NCI-H510A (cell line): ENCODE measurements at regions not wholly inside any gene's neighbourhood (a gene's known extent, or its start where the extent isn't known, plus 50 kb on each side); places are given as distances from the start of the nearest gene placed in this dataset.
"Not testable (repeated sequence)": the region's sequence is repeated elsewhere in the genome, so short reads cannot be mapped to it uniquely, and the experiment has no call there.

Experiments
- DNase-seq: peaks from one replicate; lab custom pipeline; 2025; lab: John Stamatoyannopoulos, UW

- DNase-seq, result no peak
Observed at GRCh38 chr18:76604935-76605240, 109.8 kb upstream of the ZNF516 start.

DNA sequence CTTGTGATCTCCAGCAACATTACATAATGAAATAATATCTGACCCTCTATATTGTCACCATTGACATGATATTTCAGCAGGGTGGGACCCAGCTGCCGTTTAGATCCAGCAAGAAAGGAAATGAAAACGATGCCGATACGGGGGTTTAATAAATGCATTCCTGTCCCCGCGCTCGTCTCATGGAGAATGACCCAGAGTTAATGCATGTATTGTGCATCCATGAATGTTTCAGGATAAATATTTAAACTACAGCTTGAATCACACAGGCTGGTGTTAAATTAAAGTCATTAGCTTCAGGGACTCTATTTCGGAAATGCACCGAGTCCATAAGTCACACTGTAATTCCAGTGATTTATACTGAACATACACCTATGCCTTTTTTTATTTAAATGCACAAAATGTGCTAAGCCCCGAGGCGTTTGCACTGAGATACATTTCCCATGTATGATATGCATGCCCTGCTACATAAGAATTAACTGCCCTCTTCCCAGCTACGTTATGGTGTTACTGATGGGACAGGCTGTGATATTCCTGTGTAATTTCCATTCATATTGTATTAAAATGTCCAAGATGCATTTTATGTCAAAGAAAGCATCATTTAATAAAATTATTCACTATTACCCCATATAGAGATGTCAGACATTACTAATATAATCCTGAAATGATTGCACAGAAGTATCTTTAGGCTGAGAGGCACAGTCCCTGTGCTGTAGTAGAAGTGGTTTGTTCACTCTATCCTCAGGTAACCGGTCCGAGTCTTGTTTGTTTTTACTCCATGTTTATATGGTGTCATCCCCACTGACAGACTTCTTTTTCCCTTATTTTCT lies 109.3 kb upstream of the ZNF516 start:
- no peak for DNase-seq

DNA sequence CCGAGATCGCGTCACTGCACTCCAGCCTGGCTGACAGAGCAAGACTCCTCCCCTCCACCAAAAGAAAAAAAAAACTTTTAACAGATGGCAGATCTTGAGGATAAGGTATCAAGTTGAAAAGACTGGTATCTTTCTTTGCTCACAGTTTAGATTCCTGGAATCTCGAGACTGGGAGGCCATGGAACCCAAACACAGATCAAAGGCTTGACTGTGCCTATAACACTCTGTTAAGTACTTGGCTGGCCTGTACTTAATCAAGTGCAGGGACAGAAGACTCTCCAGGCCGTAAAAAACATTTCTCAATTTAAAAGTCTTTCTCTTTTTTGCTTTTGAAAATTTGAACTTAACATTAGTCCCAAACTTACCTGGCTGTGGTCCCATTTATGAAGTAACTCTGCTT lies 107.1 kb upstream of the ZNF516 start:
- DNase-seq, result no peak

GRCh38 chr18:76600076-76600475 lies 105.0 kb upstream of the ZNF516 start:
- not testable (repeated sequence) for DNase-seq

- no peak for DNase-seq
Observed at GRCh38 chr18:76594966-76595365, 99.9 kb upstream of the ZNF516 start.

DNA sequence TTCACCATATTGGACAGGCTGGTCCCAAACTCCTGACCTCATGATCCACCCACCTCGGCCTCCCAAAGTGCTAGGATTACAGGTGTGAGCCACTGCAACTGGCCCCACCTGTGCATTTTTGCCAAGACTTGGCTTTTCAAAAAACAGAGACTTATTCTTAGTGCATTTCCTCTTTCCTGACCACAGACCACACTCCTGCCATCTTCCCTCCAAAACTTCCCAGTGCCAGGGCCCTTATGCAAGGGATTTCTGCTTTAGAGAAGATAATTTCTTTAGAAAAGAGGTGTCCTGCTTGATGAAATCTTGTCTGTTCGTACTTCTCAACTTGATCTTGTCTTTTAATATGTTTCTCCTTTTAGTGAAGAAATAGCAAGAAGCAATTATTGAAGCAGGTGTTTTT lies 98.8 kb upstream of the ZNF516 start:
- no peak for DNase-seq

DNA sequence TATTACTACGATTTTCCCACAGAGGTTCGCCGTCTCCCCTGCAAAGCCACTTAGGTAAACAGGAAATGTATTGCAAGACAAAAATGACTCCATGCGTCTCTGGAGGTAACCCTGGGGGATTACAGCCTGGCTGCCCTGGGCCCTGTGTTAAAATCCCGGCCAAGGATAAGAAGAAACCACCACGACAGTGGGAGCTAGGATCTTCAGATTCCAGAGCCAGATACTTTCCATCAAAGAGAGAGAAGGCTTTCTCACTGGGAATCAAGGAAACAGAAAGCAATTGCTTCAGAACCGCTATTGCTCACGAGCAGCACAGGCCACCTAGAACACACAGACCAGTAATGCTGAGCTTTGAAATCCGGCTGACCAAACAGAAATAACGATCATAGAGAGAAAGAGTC lies 97.9 kb upstream of the ZNF516 start:
- peak; percentile 19 for DNase-seq

- no peak for DNase-seq
Observed at GRCh38 chr18:76592096-76592495, 97.1 kb upstream of the ZNF516 start.

DNA sequence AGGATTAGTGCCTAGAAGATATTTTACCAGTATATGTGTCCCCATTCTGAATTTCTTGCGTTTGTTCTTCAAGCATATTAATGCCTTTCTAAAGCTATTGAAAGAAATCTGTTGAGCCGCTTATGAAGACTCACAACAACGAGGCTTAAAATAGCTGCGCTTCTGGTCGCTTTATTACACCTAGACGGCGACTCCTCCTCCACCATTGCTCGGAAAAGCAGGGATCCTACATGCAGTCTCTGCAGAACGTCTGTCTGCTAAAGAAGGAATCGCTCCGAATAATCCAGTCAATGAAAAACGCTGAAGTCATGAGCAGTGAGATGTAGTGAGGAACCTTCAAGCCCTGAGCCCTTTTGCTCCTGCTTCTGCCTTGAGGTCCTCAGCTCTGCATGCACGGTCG lies 94.8 kb upstream of the ZNF516 start:
- DNase-seq, result no peak

- DNase-seq, result no peak
Observed at GRCh38 chr18:76589316-76589715, 94.3 kb upstream of the ZNF516 start.

GRCh38 chr18:76588601-76589226 lies 93.7 kb upstream of the ZNF516 start:
- no peak for DNase-seq

- DNase-seq, result no peak
Observed at GRCh38 chr18:76587879-76588271, 92.8 kb upstream of the ZNF516 start.

DNA sequence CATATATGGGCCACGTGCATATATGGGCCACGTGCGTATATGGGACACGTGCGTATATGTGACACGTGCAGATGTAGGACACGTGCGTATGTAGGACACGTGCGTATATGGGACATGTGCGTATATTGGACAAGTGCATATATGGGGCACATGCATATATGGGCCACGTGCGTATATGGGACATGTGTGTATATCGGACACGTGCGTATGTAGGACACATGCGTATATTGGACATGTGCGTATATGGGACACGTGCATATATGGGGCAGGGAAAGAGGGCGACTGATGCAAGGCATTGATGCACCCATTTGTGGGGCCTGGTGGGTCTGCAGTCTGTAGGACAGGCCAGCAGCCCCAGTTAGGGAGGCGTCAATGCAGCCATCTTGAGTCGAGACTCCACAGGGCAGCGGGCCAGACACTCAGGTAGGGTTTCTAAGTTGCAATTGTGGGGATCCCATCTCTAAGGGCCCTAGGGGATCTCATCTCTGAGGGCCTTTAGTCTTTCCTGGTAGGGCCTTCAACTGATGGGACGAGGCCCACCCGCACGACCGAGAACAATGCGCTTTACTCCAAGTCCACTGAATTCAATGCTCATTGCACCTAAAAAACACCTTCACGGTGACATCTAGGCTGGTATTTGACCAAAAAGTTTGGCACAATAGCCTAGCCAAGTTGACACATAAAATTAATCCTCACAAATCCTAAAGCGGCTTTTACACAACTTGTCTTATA lies 92.3 kb upstream of the ZNF516 start:
- no peak for DNase-seq

DNA sequence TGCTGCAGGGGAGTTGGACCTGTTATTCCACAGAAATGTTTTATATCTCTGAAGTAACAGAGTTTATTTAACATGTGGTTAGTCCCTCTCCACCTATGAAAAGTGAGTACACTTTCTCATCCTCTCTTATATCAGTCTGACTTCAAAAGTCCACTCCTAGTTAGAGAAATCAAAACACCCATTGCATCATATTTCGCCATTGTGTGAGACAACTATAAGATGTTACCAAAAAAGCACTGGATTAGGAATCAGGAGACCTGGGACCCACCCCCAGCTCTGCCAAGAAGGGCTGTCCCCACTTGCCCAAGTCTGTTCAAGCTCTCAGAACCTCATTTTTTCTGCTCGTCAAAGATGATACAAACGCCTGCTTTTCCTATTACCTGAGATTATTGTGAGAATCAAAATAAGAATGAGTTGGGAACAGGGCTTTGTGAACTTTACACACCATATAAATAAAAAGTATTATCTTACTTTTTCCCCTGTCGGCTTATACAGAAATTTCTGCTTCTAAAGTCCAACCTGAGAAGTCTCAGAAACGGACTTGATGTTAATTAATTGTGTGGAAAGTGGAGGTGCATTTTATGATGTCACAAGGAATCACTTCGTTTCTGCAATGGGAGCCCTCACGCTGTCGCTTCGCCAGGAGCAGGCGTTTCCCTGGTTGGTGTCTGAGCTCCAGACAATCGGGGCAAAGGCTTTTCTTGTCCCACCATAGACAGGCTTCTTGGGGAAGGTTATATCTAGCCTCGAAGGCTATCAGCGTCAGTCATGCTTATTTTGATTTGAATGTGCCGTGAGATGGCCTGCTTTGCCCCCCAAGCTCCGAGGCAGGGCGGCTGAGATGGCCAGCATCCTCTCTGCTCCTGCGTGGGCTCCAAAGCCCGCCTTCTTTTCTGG lies 89.6 kb upstream of the ZNF516 start:
- no peak for DNase-seq

DNA sequence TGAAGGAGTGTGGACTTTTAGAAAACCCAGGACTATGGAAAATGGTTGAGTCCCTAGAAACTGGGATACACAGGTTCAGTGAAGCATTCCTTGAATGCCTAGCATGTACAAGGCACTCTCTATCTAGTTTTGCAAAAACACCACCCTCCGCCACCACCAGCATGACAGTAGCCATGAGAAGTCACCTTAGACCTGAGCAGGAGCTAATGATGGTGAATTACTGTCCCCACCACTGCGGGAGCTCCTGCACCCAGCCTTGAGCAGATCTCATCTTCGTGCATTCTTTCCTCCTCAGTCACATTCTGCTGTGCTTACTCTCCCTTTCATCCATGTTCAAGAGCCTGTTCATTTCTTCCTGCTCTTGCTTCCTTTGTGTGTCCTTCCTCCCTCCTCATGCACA lies 86.2 kb upstream of the ZNF516 start:
- DNase-seq, result no peak

- no peak for DNase-seq
Observed at GRCh38 chr18:76580288-76580962, 85.4 kb upstream of the ZNF516 start.

- DNase-seq, result no peak
Observed at GRCh38 chr18:76579301-76579695, 84.3 kb upstream of the ZNF516 start.

DNA sequence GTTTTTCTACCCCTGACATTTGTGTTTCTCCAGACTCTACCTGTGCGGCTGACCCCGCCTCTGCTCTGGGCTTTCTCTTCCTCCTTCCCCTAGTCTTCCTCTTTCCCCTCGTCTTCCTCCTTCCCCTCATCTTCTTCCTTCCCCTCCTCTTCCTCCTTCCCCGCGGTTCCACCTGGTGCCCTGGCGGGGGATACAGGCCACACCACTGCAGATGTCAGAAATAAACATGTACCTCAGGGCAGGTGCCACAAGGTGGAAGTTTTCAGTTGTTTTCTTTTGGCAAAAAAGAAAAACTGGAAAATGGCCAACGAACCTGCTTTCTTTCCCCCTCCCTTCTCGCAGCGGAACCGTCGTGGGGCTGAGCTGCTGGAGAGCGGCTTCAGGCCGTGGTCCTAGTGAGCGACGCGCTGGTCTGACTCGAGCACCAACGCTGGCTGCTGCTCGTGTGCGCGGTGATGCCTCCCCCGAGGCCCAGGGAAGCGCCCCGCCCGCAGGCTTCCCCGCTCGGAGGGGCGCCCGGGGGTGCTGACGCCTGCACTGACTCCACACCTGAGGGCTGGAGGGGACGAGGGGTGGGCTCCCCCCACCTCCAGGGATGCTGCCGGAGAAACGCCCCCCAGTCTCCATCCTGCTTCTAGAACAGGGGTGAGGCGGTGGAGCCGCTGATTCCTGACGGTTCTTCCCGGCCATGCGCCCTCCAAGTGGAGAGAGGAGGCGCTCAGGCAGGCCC lies 83.7 kb upstream of the ZNF516 start:
- no peak for DNase-seq

DNA sequence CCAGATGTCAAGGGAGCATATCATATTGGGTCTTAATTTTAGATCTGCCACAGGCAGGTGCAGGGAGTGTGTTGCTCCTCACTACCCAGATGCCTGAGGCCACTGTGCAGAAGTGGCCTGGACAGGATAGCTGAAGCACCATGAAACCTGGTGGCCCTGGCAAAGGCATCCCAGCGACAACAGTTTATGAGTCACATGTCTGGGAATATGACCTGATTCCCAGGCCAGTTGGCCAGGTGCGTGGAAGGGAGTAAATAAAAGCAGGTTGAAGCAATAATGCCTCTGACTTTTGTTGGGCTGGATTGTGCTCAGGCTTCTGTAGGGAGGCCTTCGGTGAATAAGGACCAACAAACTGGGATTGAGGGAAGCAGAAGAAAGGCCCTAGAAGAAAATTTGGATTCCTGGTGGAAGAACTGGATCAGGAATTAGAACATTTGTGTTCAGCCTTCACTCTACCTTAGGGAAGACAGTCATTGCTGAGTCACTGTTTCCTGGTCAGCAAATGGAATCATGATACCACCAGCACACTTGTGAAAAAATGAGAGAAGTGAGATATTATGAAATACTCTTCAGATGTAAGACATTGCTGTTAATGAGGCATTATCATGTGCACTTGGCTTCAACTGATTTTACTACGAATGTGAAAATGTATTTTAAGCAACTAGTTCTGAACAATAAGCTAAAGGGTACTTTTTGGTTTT lies 78.4 kb upstream of the ZNF516 start:
- peak; percentile 71 for DNase-seq

GRCh38 chr18:76572518-76573247 lies 77.6 kb upstream of the ZNF516 start:
- DNase-seq, result peak; percentile 54
